CD4-positive, alpha-beta T cell (primary cell): ENCODE measurements at regions not wholly inside any gene's neighbourhood (a gene's known extent, or its start where the extent isn't known, plus 50 kb on each side); places are given as distances from the start of the nearest gene placed in this dataset.

Experiments
- ATAC-seq: fragments of 200-7000 bp; cut with Tn5 transposase; one replicate; pipeline ENCODE4 v1.10.0; 2022; ENCODE audit warnings: mild to moderate bottlenecking; ENCODE audit not compliant: poor library complexity
- CTCF ChIA-PET: fragments of 350-600 bp; sonication (Branson Sonifier 250); formaldehyde crosslinking; loops from one replicate; lab custom pipeline; 2021; ENCODE audit warnings: antibody characterized with exemption, inconsistent platforms; lab: Charles Lee
- POLR2A ChIA-PET: fragments of 350-600 bp; sonication (Branson Sonifier 250); formaldehyde crosslinking; loops from one replicate; lab custom pipeline; 2021; ENCODE audit warnings: antibody characterized with exemption, inconsistent platforms; lab: Charles Lee
- DNase-seq, 14 experiments: peaks; one replicate each; pipeline ENCODE4 v3.0.0-alpha.2; 2013 to 2020; ENCODE audit warnings: mixed read lengths in 2 of 14
- H3K27ac ChIP-seq, 2 donors: one replicate each; pipeline versions ENCODE4 v1.5.1 to v1.7.0; 2013; ENCODE audit warnings: low read length in 2 of 2, low read depth in 1 of 2, mild to moderate bottlenecking in 1 of 2
- H3K27me3 ChIP-seq, 2 experiments: 1 replicate in 1 of 2; 2 replicates in 1 of 2; pipeline versions ENCODE4 v1.6.1 to v1.7.0; 2013; ENCODE audit warnings: low read length in 2 of 2, control low read depth in 1 of 2, mild to moderate bottlenecking in 1 of 2, moderate library complexity in 1 of 2; ENCODE audit not compliant: insufficient read depth in 2 of 2, control insufficient read depth in 1 of 2
- H3K36me3 ChIP-seq: one replicate; pipeline ENCODE4 v1.6.1; 2013; ENCODE audit warnings: low read length, control low read depth; ENCODE audit not compliant: insufficient read depth
- H3K4me1 ChIP-seq: one replicate; pipeline ENCODE4 v1.6.1; 2013; ENCODE audit warnings: low read length, control low read depth; ENCODE audit not compliant: insufficient read depth
- H3K4me3 ChIP-seq: one replicate; pipeline ENCODE4 v1.5.1; 2013; ENCODE audit warnings: mild to moderate bottlenecking, low read length, moderate library complexity
- H3K9me3 ChIP-seq, 2 experiments: 1 replicate in 1 of 2; 2 replicates in 1 of 2; pipeline versions ENCODE4 v1.6.1 to v1.7.0; 2013; ENCODE audit warnings: low read length in 2 of 2, mild to moderate bottlenecking in 2 of 2, control low read depth in 1 of 2, moderate library complexity in 1 of 2; ENCODE audit not compliant: control insufficient read depth in 1 of 2, insufficient read depth in 1 of 2
- H3K27ac Mint-ChIP-seq: one replicate; pipeline ENCODE4 v1.8.0; 2020; ENCODE audit warnings: mixed read lengths
- H3K27me3 Mint-ChIP-seq: one replicate; pipeline ENCODE4 v1.8.0; 2021; ENCODE audit warnings: mixed read lengths
- H3K36me3 Mint-ChIP-seq: one replicate; pipeline ENCODE4 v1.8.0; 2021; ENCODE audit warnings: low read depth, mixed read lengths
- H3K4me1 Mint-ChIP-seq: one replicate; pipeline ENCODE4 v1.8.0; 2021; ENCODE audit warnings: low read depth, mixed read lengths
- H3K4me3 Mint-ChIP-seq: one replicate; pipeline ENCODE4 v1.8.0; 2020; ENCODE audit warnings: mild to moderate bottlenecking, mixed read lengths
- H3K9me3 Mint-ChIP-seq: one replicate; pipeline ENCODE4 v1.8.0; 2020; ENCODE audit warnings: mixed read lengths
- CTCF ChIP-seq: fragments of 200-600 bp; IDR thresholded peaks from one replicate; pipeline ENCODE4 v1.8.0; 2022; ENCODE audit warnings: antibody characterized with exemption, mild to moderate bottlenecking
- intact Hi-C, 2 experiments: fragments of 100-400 bp; cut with DNase I in 1 of 2; cut with micrococcal nuclease in 1 of 2; formaldehyde crosslinking; loops; one replicate each; pipeline versions ENCODE4 v1.15.1 to v1.9.0; 2023 to 2025; cut with DNase I, micrococcal nuclease

DNA sequence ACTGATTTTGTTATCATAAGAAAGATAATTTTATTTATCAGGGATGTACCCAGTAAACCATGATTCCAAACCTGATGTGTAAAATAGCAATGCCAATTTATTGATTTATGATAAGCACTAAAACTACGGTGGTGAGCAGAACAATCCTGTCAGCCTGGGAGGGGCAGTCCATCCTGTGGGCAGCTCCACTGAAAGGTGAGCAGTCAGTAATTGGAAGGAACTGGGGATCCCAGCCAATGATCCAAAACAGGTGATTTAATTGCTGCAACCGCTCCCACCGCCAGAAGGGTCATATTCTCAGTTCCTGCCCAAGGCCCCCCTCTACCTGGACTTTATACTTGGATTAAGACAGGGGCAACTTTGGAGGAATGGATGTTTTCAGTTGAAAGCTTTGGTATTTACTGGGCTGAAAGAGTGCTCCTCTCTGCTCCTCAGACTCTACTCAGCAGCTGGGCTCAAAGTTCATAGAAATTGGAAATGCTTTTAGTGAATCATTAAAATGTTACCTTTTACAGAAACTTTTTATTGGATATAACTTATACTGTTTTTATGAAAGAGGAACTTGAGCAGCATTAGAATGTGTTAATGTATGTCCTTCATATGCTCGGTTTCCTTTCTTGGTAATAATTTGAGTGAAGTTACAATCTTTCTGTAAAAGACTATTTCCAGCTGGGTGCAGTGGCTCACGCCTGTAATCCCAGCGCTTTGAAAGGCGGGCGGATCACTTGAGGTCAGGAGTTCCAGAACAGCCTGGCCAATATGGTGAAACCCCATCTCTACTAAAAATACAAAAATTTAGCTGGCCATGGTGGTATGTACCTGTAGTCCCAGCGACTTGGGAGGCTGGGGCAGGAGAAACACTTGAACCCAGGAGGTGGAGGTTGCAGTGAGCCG is 198.6 kb upstream of the IL12A start:
- H3K9me3 ChIP-seq: peaks cover 0 to 3% of the 10 kb centered on the region in 2 experiments
- no peaks in the 10 kb centered on the region for H3K4me1 ChIP-seq
- Mint-ChIP-seq H3K9me3 (no peaks in the 10 kb centered on the region), H3K4me3 (no peak overlapping the region), H3K27me3 (no peaks in the 10 kb centered on the region), H3K4me1 (no peaks in the 10 kb centered on the region), H3K36me3 (no peaks in the 10 kb centered on the region), H3K27ac (no peak overlapping the region)
- POLR2A ChIA-PET: no interaction called here
- no peaks in the 10 kb centered on the region for H3K36me3 ChIP-seq
- DNase-seq: no peak
- no peak for ATAC-seq
- TF ChIP-seq CTCF: no peak
- no peaks in the 10 kb centered on the region for H3K27me3 ChIP-seq
- no peak overlapping the region for H3K4me3 ChIP-seq
- CTCF ChIA-PET: no interaction called here
- intact Hi-C loops: no loop called here
- no peak overlapping the region for H3K27ac ChIP-seq

DNA sequence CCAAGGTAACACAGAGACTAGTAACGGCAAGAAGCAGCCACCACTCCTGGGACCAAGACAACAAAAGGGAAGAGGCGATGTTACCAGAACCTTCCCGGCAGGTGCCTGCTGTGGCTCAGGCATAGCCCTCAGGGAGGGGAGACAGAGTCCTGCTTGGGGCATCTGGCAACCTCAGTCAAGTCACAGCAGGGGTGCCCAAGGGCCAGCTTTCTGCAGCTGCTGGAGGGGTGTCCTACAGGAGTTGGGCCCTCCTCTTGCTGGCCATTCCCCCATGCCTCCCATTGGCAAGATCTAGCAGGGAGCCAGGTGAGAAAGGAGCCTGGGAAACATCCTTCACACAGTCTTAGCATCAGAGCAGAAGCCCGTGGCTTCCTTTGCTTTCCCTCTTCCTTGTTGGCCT is 197.3 kb upstream of the IL12A start:
- POLR2A ChIA-PET: no interaction called here

GRCh38 chr3:159792070-159792469 is 196.6 kb upstream of the IL12A start:
- no peaks in the 10 kb centered on the region for H3K4me1 Mint-ChIP-seq
- no peaks in the 10 kb centered on the region for H3K4me1 ChIP-seq

More for the DNA sequence above, 197.3 kb upstream of the IL12A start:
- no peak overlapping the region for H3K27ac ChIP-seq
- no peaks in the 10 kb centered on the region for H3K36me3 ChIP-seq
- TF ChIP-seq CTCF: no peak
- no peaks in the 10 kb centered on the region for H3K27me3 Mint-ChIP-seq
- no peaks in the 10 kb centered on the region for H3K4me1 Mint-ChIP-seq
- H3K4me3 ChIP-seq: no peak overlapping the region
- H3K9me3 ChIP-seq: peaks cover 0 to 3% of the 10 kb centered on the region in 2 experiments
- H3K9me3 Mint-ChIP-seq: no peaks in the 10 kb centered on the region
- H3K4me3 Mint-ChIP-seq: no peak overlapping the region
- intact Hi-C loops: no loop called here
- CTCF ChIA-PET: no interaction called here
- no peaks in the 10 kb centered on the region for H3K27me3 ChIP-seq
- no peak for ATAC-seq
- no peaks in the 10 kb centered on the region for H3K4me1 ChIP-seq
- no peak for DNase-seq
- H3K27ac Mint-ChIP-seq: no peak overlapping the region
- no peaks in the 10 kb centered on the region for H3K36me3 Mint-ChIP-seq

More at GRCh38 chr3:159792070-159792469, 196.6 kb upstream of the IL12A start:
- Histone ChIP-seq H3K36me3 (no peaks in the 10 kb centered on the region), H3K27me3 (no peaks in the 10 kb centered on the region), H3K27ac (no peak overlapping the region), H3K4me3 (no peak overlapping the region), H3K9me3 (peaks cover 0 to 3% of the 10 kb centered on the region in 2 experiments)
- Mint-ChIP-seq H3K4me3 (no peak overlapping the region), H3K27ac (no peak overlapping the region), H3K36me3 (no peaks in the 10 kb centered on the region), H3K27me3 (no peaks in the 10 kb centered on the region), H3K9me3 (no peaks in the 10 kb centered on the region)
- POLR2A ChIA-PET: no interaction called here
- ATAC-seq (no peak), DNase-seq (no peak)
- intact Hi-C loops: no loop called here
- CTCF ChIA-PET: no interaction called here
- TF ChIP-seq CTCF: no peak
